Endothelial cell of umbilical vein (primary cell): ENCODE measurements at regions not wholly inside any gene's neighbourhood (a gene's known extent, or its start where the extent isn't known, plus 50 kb on each side); places are given as distances from the start of the nearest gene placed in this dataset.

ENCODE experiments used
- BruUV-seq: library from RNA; stranded (reverse); fragments of 400-500 nt; replicated peaks from 2 replicates; lab custom pipeline; 2021; lab: Mats Ljungman, UMichigan
- CTCF ChIA-PET: fragments of 300-600, 350-600 bp; sonication (Branson Sonifier 250); formaldehyde crosslinking; loops from one replicate; lab custom pipeline; 2021; ENCODE audit warnings: antibody characterized with exemption, inconsistent platforms; lab: Charles Lee
- POLR2A ChIA-PET: fragments of 300-600, 350-600 bp; sonication (Branson Sonifier 250); formaldehyde crosslinking; loops from one replicate; lab custom pipeline; 2021; ENCODE audit warnings: antibody characterized with exemption, inconsistent platforms; lab: Charles Lee
- DNase-seq: peaks from one replicate; pipeline ENCODE4 v3.0.0-alpha.2; 2011; ENCODE audit warnings: low read depth, low spot score
- FAIRE-seq: peaks from 2 replicates; lab custom pipeline; 2011; peaks lifted over from hg19 to GRCh38; lab: Jason Lieb, UNC
- H2AFZ ChIP-seq: 2 replicates; pipeline ENCODE4 v1.6.0; 2012; ENCODE audit warnings: low read depth, low read length, control low read depth, inconsistent platforms
- H3K27ac ChIP-seq: 2 replicates; pipeline ENCODE4 v1.5.1; 2011; ENCODE audit warnings: low read depth, mild to moderate bottlenecking, control low read depth, low read length, moderate library complexity; ENCODE audit not compliant: insufficient read depth
- H3K27me3 ChIP-seq, 2 experiments: 2 replicates each; pipeline versions ENCODE4 v1.6.0 to v1.6.1; 2011; ENCODE audit warnings: low read length in 2 of 2, mixed read lengths in 1 of 2; ENCODE audit not compliant: control insufficient read depth in 2 of 2, insufficient read depth in 2 of 2
- H3K36me3 ChIP-seq, 2 experiments: 2 replicates in 1 of 2; 3 replicates in 1 of 2; pipeline ENCODE4 v1.5.1; 2011; ENCODE audit warnings: low read length in 2 of 2, mild to moderate bottlenecking in 1 of 2, moderate library complexity in 1 of 2; ENCODE audit not compliant: control insufficient read depth in 2 of 2, insufficient read depth in 2 of 2; ENCODE audit errors: extremely low read depth in 1 of 2
- H3K4me1 ChIP-seq: 3 replicates; pipeline ENCODE4 v1.5.1; 2011; ENCODE audit warnings: mild to moderate bottlenecking, low read length; ENCODE audit not compliant: control insufficient read depth, insufficient read depth; ENCODE audit errors: extremely low read depth
- H3K4me2 ChIP-seq: 2 replicates; pipeline ENCODE4 v1.6.1; 2011; ENCODE audit warnings: low read length, control low read depth, mixed read lengths; ENCODE audit not compliant: insufficient read depth
- H3K4me3 ChIP-seq, 3 experiments: fragments of 200-600 bp in 1 of 3; sonication (generic), shearing (Covaris generic) in 1 of 3; replicated peaks in 1 of 3; 2 replicates each; pipeline ENCODE4 v1.5.1; 2011 to 2016; ENCODE audit warnings: control low read depth in 3 of 3, low read length in 3 of 3, mild to moderate bottlenecking in 2 of 3, inconsistent platforms in 1 of 3, low read depth in 1 of 3, moderate library complexity in 1 of 3; ENCODE audit not compliant: insufficient read depth in 1 of 3
- H3K79me2 ChIP-seq: 2 replicates; pipeline ENCODE4 v1.6.0; 2012; ENCODE audit warnings: low read length, inconsistent platforms; ENCODE audit not compliant: control insufficient read depth, insufficient read depth
- H3K9ac ChIP-seq: replicated peaks from 2 replicates; pipeline ENCODE3; 2011; ENCODE audit warnings: low read length, control low read depth; ENCODE audit not compliant: insufficient read depth; ENCODE audit errors: extremely low read depth
- H3K9me1 ChIP-seq: replicated peaks from 3 replicates; pipeline ENCODE4 v1.6.0; 2011; ENCODE audit warnings: mild to moderate bottlenecking, low read length; ENCODE audit not compliant: control insufficient read depth, insufficient read depth; ENCODE audit errors: extremely low read depth
- H3K9me3 ChIP-seq: replicated peaks from 2 replicates; pipeline ENCODE4 v1.5.1; 2012; ENCODE audit warnings: low read length, inconsistent platforms; ENCODE audit not compliant: control insufficient read depth, insufficient read depth
- H4K20me1 ChIP-seq: replicated peaks from 2 replicates; pipeline ENCODE3; 2011; ENCODE audit warnings: mild to moderate bottlenecking, low read length; ENCODE audit not compliant: control insufficient read depth, insufficient read depth; ENCODE audit errors: extremely low read depth
- CTCF ChIP-seq, 2 donors: IDR thresholded peaks; 1 replicate in 1 of 2; 2 replicates in 1 of 2; pipeline ENCODE4 v1.5.1; 2011; ENCODE audit warnings: low read length in 2 of 2, mild to moderate bottlenecking in 2 of 2, moderate library complexity in 2 of 2, control low read depth in 1 of 2, inconsistent platforms in 1 of 2, low read depth in 1 of 2; ENCODE audit not compliant: insufficient read depth in 1 of 2; ENCODE audit errors: extremely low read depth in 1 of 2
- EZH2 ChIP-seq: IDR thresholded peaks from 2 replicates; pipeline ENCODE4 v1.6.1; 2012; ENCODE audit warnings: borderline replicate concordance, low read depth, mild to moderate bottlenecking, moderate library complexity, low read length, inconsistent platforms; ENCODE audit not compliant: severe bottlenecking
- FOS ChIP-seq: IDR thresholded peaks from 2 replicates; pipeline ENCODE4 v1.6.1; 2011; ENCODE audit warnings: mild to moderate bottlenecking, low read length, moderate library complexity, borderline replicate concordance; ENCODE audit not compliant: insufficient read depth
- GATA2 ChIP-seq: IDR thresholded peaks from 2 replicates; pipeline ENCODE4 v1.7.0; 2011; ENCODE audit warnings: low read depth, mild to moderate bottlenecking, moderate library complexity, mixed read lengths, low read length; ENCODE audit not compliant: insufficient read length, insufficient read depth
- JUN ChIP-seq: IDR thresholded peaks from 2 replicates; pipeline ENCODE4 v1.6.1; 2011; ENCODE audit warnings: borderline replicate concordance, low read depth; ENCODE audit not compliant: insufficient read length, insufficient read depth
- MAX ChIP-seq: IDR thresholded peaks from 2 replicates; pipeline ENCODE4 v1.6.1; 2011; ENCODE audit not compliant: insufficient read depth, insufficient read length
- MYC ChIP-seq: IDR thresholded peaks from one replicate; pipeline ENCODE4 v1.6.1; 2011; ENCODE audit warnings: mild to moderate bottlenecking, low read depth, low read length
- POLR2A ChIP-seq: IDR thresholded peaks from 2 replicates; pipeline ENCODE4 v1.6.1; 2012; ENCODE audit warnings: low read depth, mild to moderate bottlenecking, control low read depth, low read length
- POLR2AphosphoS5 ChIP-seq: IDR thresholded peaks from 2 replicates; pipeline ENCODE4 v1.6.1; 2012; ENCODE audit warnings: low read depth, mild to moderate bottlenecking, control low read depth, low read length, moderate library complexity; ENCODE audit not compliant: insufficient read depth
- dilution Hi-C: fragments of 300-500 bp; cut with MboI; formaldehyde crosslinking; loops from one replicate; pipeline ENCODE4 v1.15.0; 2019; ENCODE audit warnings: low sequenced_read_pairs; ENCODE audit not compliant: extremely low pct_ligation_motif_present
- intact Hi-C: fragments of 100-400 bp; cut with micrococcal nuclease; formaldehyde crosslinking; loops from one replicate; pipeline ENCODE4 v1.10.0; 2022

- Histone ChIP-seq H3K4me3 (no peak overlapping the region), H3K79me2 (no peaks in the 10 kb centered on the region), H3K9ac (no peak overlapping the region), H2AFZ (no peak overlapping the region), H3K4me1 (no peaks in the 10 kb centered on the region), H3K4me2 (no peak overlapping the region), H3K36me3 (no peaks in the 10 kb centered on the region), H4K20me1 (no peaks in the 10 kb centered on the region), H3K27me3 (no peaks in the 10 kb centered on the region), H3K27ac (no peak overlapping the region), H3K9me3 (peaks cover 14% of the 10 kb centered on the region), H3K9me1 (no peaks in the 10 kb centered on the region)
- POLR2A ChIA-PET, result no interaction called here
- dilution Hi-C loops (no loop called here), intact Hi-C loops (no loop called here)
- CTCF ChIA-PET, result no interaction called here
- no TSS peak for BruUV-seq
- no peak for FAIRE-seq
- DNase-seq, result no peak
- TF ChIP-seq GATA2 (no peak), POLR2AphosphoS5 (no peak), EZH2 (no peak), CTCF (IDR thresholded peaks at IDR 0.05; ENCODE audit: extremely low read depth in 1 of 2, insufficient read depth in 1 of 2, low read depth in 1 of 2, low read length in 2 of 2) (no peak), MAX (no peak), POLR2A (no peak), MYC (no peak), JUN (no peak), FOS (no peak)
These were observed 2105.5 kb downstream of the TP53TG3F start for GRCh38 chr16:35564889-35565288.
